ENCODE measurements at regions not wholly inside any gene's neighbourhood (a gene's known extent, or its start where the extent isn't known, plus 50 kb on each side); places are given as distances from the start of the nearest gene placed in this dataset.
"Not testable (repeated sequence)": the region's sequence is repeated elsewhere in the genome, so short reads cannot be mapped to it uniquely, and the experiment has no call there.

GRCh38 chr18:9042766-9043481 lies 59.6 kb upstream of the NDUFV2 start:
- DNase-seq (ENCODE audit: low read depth in 3 of 3, low spot score in 2 of 3) = no peak

- no peak for DNase-seq (ENCODE audit: low read depth in 3 of 3, low spot score in 2 of 3)
These were observed 58.9 kb upstream of the NDUFV2 start for GRCh38 chr18:9043581-9043980.

GRCh38 chr18:9047715-9048114 lies 54.8 kb upstream of the NDUFV2 start:
- no peak for DNase-seq (ENCODE audit: low read depth in 3 of 3, low spot score in 2 of 3)

- DNase-seq (ENCODE audit: low read depth in 3 of 3, low spot score in 2 of 3) = no peak
These were observed 54.3 kb upstream of the NDUFV2 start for GRCh38 chr18:9048236-9048635.

- DNase-seq (ENCODE audit: low read depth in 3 of 3, low spot score in 2 of 3) = no peak
These were observed 53.5 kb upstream of the NDUFV2 start for GRCh38 chr18:9048808-9049494.

GRCh38 chr18:9049495-9049809 lies 53.0 kb upstream of the NDUFV2 start:
- no peak for DNase-seq (ENCODE audit: low read depth in 3 of 3, low spot score in 2 of 3)

- not testable (repeated sequence) for DNase-seq (ENCODE audit: low read depth in 3 of 3, low spot score in 2 of 3)
These were observed 51.7 kb upstream of the NDUFV2 start for GRCh38 chr18:9050628-9051284.
